Activated CD4-positive, alpha-beta T cell treated with anti-CD3 and anti-CD28 coated beads, Interleukin-2, amount 50 U/mL, for 16 hours (primary cell): ENCODE measurements at regions not wholly inside any gene's neighbourhood (a gene's known extent, or its start where the extent isn't known, plus 50 kb on each side); places are given as distances from the start of the nearest gene placed in this dataset.

Source experiments
- DNase-seq: peaks from one replicate; pipeline ENCODE4 v3.0.0-alpha.2; 2020

DNA sequence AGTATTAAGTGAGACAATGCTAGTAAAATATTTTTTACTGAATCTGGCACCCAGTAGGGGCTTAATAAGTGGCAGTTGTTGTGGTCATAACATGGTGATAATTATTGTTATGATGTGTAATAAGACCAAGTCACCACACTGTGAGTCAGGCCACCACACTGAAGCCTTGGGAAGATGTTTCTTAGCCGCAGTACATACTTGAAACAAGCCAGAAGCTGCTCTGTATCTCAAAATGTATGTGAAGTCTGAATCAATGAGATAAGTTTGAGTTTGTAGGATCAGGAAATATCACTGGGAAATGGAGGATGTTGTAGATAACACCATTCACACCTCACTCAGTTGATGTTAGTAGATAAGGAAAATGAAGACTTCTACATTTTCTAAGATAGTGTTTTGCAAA lies 51.3 kb upstream of the PTPN3 start:
- no peak for DNase-seq

DNA sequence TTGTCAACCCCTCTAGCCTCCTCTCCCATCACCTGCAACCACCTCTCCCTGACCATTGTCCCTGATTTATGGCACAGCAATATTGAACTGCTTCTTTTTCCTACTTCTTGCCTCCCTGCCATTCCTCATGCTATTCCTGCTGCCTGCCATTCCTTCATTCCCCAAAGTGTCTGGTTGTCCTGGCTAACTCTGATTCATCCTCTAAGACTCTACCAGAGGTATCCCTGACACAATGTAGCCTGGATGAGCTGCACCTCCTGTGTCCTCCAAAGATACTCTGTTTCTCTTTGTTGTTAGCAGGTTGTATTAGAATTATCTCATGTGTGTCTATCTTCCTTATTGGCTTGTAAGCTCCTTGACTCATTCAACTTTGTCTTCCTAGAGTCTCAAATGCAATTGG lies 53.5 kb upstream of the PTPN3 start:
- DNase-seq, result no peak

DNA sequence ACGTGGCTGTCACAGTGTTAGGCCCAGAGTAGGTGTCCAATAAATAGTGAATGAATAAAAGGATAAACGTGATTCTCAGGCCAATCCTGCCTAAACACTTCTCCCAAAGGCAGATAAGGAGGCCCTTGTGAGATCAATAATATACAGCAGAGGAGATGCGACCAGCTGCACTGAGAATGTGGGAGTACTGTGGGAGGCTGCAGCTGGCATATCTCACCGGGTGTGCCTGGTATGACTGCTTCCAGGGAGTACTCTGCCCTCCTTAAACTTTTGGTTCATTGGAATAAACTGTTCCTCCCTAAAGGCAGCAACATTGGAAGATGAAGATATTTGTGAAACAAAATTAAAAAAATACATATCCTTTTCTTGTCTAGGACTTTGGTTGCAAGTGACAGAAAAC lies 57.1 kb upstream of the PTPN3 start:
- DNase-seq, result no peak

DNA sequence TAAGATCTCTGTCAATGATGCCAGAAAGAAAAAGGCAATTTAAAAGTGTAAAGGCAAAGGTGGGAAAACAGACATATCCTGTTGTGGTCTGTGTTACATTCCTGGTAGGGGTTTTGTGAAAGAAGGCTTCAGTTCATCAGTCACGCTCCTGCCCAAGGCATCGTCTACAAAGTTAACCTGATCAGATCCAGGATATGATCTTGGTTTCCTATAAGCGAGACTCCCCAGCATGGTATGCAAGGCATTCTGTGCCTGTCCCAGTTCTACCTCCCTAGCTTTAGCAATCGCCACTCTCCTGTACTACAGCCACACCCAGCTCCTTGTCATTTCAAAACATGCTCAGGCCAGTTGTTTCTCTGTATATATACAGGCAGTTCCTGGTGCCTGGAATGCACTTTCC lies 58.0 kb upstream of the PTPN3 start:
- no peak for DNase-seq

DNA sequence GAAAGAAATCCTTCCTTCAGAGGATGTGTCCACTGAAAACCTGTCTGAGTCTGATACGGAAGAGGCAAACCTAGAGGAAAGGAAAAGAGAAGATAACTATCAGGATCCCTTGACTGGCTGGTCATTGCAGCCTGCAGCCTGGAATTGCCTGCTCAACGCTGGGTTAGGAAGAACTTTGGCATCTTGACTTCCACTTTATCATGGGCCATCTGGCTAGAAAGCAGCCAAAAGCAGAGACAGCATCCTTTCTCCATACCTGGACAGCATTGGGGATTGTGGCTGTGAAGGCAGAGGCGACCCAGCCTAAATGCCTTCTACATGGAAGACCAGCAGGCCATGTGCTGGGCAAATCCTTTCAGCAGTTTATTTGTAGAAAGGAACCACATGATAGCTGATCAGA lies 58.7 kb upstream of the PTPN3 start:
- no peak for DNase-seq

DNA sequence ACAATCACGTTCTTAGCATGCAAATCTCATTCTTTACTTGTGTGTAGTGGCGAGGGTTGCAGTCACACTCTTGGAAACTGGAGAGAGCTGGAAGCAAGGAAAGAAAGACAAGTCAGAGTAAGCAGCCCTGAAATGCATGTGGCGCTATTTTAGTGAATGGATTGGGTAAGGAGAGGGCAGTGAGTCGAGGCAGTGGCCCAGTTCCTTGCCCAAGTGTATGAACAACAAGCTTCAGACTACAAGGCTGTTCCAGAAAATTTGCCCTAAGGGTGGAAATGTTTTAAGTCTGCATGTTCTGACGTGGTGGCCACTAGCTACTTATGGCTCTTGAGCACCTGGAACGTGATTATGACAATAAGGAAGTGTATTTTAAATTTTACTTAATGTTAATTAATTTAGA lies 59.4 kb upstream of the PTPN3 start:
- no peak for DNase-seq

DNA sequence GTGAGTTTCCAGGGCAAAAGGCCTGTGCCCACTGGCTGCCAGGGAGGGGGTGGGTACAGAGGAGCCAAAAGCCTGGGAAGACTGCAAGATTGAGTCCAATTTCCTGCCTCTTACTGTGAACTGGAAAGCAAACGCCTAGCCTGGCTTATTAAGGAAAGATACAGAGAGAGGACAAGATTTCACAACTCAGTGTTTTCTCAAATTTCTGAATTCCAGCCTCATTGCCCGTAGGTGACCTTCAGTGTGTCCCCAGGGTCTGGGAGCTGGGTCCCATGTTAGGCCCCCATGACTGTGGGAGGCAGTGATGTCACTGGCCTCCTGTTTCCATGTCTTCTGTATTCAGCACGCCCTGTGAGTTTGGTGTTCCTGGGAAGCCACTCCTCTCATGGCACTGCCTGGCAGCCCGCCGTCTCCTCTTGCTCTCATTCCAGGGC lies 60.6 kb upstream of the PTPN3 start:
- DNase-seq, result no peak

DNA sequence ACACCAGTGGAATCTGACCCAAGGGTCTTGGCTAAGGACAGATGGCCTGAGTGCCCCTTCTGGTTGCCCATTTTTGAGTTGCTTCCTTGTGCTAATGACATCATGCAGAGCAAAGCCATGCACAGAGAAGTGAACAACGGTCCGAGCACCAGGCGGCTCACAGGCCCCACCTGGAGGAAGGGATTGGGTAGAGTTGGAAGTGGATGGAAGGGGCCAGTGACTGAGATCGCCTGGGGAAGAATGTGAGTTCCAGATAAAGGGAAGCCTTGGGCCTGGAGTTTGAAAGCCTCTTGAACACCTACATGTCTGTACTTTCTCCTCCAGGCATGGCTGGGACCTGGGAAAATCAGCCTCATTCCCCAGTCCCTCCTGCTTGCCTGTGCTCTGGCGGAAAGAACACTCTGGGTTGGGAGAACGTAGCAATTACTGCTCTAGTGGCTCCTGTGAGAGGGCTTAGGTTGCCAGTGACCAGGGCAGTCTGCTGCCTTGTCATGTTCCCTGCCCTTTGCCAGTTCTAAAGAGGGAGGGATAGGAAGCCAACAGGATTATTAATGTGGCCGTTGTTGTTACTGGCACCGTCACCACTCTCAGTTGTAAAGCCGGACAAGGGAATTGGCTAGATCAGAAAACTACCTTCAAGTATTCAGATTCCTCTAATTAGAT lies 62.5 kb upstream of the PTPN3 start:
- DNase-seq, result no peak

DNA sequence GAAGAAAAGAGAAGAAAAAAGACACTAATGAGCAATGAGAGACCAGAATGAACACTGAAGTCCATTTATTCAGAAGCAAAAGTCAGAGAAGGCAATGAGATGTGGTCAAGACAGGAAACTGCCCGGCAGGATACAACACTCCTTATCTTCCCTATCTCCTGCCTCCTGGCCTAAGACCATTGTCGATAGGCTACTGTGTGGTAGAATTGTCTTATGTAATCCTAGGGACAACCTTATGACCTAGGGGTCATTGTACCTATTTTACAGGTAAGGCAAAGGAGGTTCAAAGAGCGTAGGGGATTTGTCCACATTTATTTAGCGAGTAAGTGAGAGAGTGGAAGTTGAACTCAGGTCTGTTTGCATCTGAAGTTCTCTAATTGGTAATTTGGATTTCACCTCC lies 63.0 kb upstream of the PTPN3 start:
- no peak for DNase-seq

DNA sequence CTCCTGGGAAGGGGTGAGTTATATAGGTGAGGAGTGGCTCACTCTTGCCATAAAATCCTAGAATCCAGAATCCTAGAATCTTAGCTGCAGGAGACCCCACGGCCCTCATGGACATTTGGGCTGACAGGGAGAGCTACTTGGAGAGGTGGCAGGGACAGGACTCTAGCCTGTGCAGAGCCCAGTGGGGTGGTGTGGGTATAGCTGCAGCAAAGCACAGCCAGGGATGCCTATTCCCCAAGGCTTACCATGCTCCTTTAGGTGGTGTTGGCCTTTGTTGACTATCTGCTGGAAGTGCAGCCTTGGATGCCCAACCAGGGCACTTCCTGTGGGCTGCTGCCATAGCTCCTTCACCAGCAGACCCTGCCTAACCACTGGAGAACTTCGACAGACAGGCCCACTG lies 70.0 kb upstream of the PTPN3 start:
- DNase-seq, result no peak

DNA sequence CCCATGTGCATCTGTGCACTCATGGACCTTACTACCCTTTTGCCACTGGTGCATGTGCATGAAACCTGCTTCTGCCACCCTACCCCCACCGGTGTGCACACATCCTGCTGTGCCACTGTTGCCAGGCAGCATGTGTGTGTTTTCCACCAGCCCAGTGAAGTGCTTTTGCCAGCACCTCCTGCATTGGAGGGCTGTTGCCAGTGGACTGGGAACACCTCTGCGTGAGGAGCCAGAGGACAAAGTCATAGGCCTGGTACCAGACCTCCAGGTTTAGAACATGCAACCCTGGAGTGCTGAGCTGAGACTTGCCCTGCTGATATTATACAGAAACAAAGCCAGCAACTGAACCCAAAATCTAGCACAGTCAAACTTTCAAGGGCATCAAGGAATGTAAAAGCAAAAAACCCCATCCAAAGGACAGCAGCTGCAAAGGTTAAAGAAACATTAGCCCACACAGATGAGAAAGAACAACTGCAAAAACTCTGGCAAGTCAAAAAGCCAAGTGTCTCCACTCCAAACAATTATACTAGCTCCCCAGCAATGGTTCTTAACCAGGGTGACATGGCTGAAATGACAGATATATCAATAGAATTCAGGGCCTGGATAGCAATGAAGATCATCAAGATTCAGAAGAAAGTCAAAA lies 70.6 kb upstream of the PTPN3 start:
- DNase-seq, result no peak

DNA sequence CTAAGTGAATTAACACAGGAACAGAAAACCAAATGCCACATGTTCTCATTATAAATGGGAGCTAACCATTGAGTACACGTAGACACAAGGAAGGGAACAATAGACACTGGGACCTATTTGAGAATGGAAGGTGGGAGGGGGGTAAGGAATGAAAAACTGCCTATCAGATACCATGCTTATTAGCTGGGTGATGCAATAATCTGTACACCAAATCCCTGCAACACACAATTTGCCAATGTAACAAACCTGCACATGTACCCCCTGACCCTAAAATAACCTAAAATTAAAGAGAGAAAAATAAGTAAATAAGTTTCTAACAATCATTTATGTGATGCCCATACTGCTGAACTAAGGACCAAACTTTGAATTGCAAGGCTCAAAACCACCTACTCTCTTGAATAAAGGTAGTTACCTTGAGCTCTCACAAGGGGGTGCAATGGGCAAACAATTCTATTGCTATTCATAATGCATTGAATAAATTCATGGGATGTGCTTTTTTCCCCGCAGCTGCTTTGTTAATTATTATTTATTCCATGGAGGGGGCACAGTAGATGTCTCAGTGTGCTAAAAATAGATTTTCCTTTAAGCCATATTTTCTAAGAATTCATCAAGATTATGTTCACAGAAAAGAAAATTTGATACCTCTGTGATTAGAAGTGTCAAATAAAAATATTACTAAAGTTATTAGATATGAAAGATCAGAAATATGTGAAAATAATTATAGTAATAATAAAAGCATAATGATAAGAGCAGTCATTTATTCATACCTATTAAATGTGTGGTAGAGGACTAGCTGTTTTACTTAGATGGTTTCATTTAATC lies 76.2 kb upstream of the PTPN3 start:
- peak; percentile 50 for DNase-seq

DNA sequence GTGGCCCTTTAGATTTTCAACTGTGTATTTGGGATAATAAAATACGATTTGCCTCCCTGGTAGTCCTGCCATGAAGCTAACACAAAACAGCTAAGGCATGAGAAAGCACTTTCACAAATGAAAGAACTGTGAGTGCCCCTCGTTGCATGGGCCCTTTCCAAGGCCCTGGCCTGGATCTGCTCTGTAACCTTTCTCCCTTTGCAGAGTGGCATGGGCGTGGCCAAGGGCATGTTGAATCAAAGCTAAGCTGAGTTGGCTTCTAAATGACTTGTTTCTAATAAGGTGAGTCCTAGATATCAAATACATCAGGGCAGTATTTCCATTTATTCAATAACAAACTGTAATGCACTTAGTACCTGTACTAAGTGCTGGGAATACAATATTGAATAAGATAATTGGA lies 78.7 kb upstream of the PTPN3 start:
- DNase-seq, result no peak

DNA sequence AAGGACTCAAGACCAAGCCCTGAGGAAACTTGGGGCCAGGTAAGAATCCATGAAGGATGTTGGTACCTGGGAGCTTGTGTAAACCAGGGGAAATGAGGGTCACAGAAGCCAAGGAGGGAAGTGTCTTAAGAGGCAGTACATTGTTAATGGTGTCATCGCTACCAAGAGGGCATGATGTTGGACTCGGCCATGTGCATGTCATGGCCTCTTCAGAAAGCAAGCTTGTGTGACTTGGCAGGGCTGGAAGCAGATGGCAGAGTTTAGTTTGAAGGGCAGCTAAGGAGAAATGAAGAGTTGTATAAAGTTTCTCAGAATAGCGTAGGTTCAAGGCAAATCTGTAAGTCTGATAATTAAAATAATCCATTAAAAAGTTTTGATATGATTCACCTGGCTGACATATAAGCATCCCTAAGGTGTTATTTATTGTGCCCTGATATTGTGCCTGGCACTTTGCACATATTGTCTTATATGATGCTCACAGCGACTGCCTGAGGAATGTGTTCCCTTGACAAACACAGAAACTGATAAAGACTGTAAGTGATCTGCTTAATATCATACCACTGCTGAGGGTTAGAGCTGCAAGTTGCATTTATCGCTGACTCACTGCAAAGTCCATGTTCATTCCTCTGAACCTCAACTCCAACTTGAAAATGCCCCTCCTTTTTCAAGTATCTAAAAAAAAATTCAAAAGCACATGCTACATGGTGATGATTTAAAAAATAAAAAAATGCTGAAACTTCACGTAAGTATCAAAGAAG lies 81.3 kb upstream of the PTPN3 start:
- DNase-seq, result no peak

DNA sequence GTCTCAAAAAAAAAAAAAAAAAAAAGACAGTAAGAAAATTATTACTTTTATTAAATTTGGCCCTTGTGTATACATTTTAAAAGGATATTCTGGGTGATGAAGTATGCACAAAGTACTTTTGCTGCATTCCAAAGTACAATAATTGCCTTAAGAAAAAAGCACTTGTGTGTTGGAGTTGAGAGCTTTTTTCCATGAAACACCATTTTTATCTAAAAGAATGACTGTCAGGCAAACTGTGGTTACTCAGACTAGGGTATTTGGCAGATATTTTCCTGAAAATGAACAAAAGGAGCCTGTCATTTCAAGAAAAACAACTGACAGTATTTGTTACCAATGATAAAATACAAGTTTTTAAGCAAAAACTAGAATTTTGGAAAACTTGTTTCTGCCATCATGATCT lies 84.3 kb upstream of the PTPN3 start:
- DNase-seq, result no peak

DNA sequence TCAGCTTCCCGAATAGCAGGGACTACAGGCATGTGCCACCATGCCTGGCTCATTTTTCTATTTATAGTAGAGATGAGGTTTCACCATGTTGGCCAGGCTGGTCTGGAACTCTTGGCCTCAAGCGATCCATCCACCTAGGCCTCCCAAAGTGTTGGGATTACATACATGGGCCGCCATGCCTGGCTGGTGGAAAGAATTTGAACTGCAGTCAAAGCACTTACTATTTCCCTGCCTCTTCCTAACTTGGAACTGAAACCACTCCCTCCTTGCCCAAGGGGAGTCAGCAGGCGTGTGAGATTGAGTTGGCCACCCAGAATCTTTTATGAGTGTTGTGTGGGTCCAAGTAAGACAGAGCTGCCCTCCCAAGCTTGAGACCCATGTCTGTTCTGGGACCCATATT lies 86.1 kb upstream of the PTPN3 start:
- no peak for DNase-seq

DNA sequence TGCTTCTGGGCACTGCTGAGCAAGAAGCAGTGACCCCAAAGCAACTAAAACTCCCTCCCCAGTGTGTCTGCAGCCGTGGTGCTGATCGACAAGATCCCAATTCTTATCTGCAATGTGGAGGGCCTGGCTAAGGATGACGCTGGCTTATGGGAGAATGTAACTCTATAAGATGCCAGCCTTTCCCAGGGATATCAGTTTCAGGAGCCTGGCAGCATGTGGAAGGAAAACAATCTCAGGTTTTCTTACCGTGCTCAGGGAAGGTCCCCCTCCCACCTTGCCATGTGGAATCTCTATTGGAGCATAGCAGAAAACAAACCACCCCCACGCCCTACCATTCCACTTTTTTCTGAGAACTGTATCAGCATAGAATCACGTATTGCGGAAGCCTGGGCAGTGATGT lies 87.7 kb upstream of the PTPN3 start:
- DNase-seq, result no peak

DNA sequence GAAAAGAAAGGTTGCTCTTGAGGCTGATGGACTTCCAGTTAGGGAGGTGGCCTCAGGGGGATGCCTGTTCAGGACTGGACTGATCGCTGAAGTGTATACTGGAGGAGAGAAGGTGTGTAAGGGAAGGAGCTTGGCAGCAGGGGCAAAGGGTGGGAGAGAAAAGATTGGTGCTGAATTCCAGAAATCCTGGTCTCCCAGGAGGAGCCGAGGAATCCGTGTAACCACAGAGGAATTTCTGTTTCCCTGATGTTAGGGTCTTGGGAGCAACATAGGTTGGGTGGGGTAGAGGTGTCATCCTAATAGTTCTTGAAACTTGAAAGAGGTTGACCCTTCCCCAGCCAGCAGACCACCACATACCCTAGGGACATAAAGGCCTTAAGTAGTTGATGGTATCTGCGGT lies 88.9 kb upstream of the PTPN3 start:
- DNase-seq, result no peak

DNA sequence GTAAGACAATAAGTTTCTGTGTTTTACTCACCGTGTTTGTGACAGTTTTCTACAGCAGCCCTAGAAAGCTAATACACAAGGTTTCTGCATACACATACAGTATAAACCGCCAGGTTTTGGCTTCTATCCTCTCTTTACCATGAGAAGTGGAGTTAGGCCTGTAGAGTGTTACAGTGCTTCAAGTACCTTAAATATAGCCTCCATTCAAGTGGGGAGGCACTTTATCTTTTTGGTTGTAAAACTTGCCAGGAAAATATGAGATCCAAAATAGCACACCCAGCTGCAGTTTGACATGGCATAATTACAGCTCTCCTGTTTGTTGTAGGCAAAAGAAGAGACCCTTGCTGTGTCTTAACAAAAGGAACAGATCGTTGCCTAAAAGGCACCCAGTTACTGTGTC lies 90.3 kb upstream of the PTPN3 start:
- no peak for DNase-seq

DNA sequence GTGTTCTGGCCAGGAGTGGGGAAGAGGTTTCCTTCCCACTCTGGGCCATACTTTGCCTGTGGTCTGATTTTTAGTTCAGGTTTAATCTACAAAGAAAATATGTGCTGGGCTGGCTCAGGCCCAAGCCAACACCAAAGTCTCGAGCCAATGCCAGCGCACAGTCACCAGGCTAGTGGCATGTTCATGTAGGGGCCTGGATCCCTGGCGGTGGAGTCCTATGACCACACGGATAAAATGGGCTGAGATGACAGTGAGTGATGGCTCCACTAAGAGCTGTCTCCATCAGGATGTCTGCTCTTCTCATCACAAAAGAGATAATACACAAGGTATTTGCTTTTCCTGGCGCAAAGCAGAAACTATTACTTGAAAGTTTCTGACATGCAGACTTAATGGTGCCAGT lies 92.9 kb upstream of the PTPN3 start:
- no peak for DNase-seq

DNA sequence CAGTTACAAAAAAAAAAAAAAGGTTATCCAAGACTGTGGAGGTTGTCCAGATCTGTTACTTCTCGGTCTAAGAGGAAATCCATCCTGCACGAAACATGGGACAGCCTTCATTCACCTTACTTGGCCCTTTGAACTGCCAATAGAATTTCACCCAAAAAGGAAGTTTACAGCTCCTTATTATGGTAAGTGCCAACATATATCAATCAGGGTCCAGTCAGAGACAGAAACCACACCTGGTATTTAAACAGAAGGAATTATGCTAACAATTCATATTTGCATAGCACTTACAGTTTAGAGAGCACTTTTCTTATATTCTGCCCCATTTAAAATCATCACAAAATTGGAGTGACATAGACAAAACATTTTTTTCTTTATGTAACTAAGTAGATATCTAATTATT lies 93.6 kb upstream of the PTPN3 start:
- no peak for DNase-seq

DNA sequence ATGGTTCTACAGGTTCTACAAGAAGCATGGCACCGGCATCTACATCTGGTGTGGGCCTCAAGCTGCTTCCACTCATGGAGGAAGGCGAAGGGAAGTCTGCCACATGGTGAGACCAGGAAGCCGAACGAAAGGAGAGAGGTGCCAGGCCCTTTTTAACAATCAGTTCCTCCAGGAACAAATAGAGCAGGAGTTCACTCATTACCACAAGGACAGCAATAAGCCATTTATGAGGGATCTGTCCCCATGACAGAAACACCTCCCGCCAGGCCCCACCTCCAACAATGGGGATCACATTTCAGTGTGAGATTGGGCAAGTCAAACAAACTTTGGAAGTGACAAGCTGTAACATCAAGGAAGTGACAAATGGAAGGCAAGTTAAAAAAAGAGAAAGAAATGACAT lies 95.5 kb upstream of the PTPN3 start:
- DNase-seq, result no peak

DNA sequence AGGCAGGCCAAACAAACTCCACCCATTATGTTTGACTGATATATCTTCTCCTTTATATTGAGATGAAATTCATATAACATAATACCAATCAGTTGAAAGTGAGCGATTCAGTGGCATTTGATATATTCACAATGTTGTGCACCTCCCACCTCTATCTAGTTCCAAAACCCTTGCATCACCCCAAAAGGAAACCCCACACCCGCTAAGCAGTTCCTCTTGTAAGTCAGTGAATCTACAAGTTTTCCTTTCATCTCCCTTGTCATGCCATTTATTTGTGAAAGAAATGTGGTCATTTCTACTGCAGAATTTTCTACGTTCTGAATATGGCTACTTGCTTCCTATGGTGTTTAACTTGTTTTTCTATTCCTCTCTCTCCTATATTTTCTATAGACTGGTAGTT lies 99.4 kb upstream of the PTPN3 start:
- DNase-seq, result no peak

DNA sequence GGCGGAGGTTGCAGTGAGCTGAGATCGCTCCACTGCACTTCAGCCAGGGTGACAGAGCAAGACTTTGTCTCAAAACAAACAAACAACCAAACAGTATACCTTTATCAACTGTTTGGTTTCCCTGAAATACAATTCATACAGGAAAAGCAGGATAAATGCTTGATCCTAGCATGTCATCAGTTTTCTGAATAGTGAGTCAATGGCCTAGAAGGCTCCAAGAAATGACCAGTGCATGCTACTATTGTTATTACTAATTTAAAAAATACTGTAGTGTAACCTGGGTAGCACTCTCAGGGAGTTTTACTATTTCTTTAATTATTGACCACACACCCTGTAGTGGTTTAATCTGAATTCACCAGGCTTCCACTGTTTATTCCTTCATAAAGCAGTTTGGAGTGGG lies 101.0 kb upstream of the PTPN3 start:
- DNase-seq, result no peak
